Activated CD4-positive, alpha-beta T cell treated with anti-CD3 and anti-CD28 coated beads for 36 hours (primary cell): ENCODE measurements at regions not wholly inside any gene's neighbourhood (a gene's known extent, or its start where the extent isn't known, plus 50 kb on each side); places are given as distances from the start of the nearest gene placed in this dataset.

Source experiments
- ATAC-seq: fragments of 200-7000 bp; cut with Tn5 transposase; one replicate; pipeline ENCODE4 v1.10.0; 2021; ENCODE audit warnings: mild to moderate bottlenecking, moderate library complexity
- CTCF ChIA-PET: fragments of 350-600 bp; sonication (Branson Sonifier 250); formaldehyde crosslinking; loops from one replicate; lab custom pipeline; 2021; ENCODE audit warnings: antibody characterized with exemption; lab: Charles Lee
- POLR2A ChIA-PET: fragments of 350-600 bp; sonication (Branson Sonifier 250); formaldehyde crosslinking; loops from one replicate; lab custom pipeline; 2021; ENCODE audit warnings: antibody characterized with exemption, inconsistent platforms; lab: Charles Lee
- DNase-seq: peaks from one replicate; pipeline ENCODE4 v3.0.0-alpha.2; 2020
- H3K27ac Mint-ChIP-seq: one replicate; pipeline ENCODE4 v1.8.0; 2021; ENCODE audit warnings: mixed read lengths
- H3K27me3 Mint-ChIP-seq: one replicate; pipeline ENCODE4 v1.8.0; 2021; ENCODE audit warnings: mixed read lengths
- H3K36me3 Mint-ChIP-seq: one replicate; pipeline ENCODE4 v1.8.0; 2021; ENCODE audit warnings: low read depth, mixed read lengths
- H3K4me1 Mint-ChIP-seq: one replicate; pipeline ENCODE4 v1.8.0; 2021; ENCODE audit warnings: mixed read lengths
- H3K4me3 Mint-ChIP-seq: one replicate; pipeline ENCODE4 v1.8.0; 2021; ENCODE audit warnings: mild to moderate bottlenecking, moderate library complexity, mixed read lengths
- H3K9me3 Mint-ChIP-seq: one replicate; pipeline ENCODE4 v1.8.0; 2021; ENCODE audit warnings: low read depth, mixed read lengths
- intact Hi-C, 2 experiments: fragments of 100-400 bp; cut with DNase I in 1 of 2; cut with micrococcal nuclease in 1 of 2; formaldehyde crosslinking; loops; one replicate each; pipeline versions ENCODE4 v1.14.2 to v1.15.1; 2022 to 2024; cut with DNase I, micrococcal nuclease

DNA sequence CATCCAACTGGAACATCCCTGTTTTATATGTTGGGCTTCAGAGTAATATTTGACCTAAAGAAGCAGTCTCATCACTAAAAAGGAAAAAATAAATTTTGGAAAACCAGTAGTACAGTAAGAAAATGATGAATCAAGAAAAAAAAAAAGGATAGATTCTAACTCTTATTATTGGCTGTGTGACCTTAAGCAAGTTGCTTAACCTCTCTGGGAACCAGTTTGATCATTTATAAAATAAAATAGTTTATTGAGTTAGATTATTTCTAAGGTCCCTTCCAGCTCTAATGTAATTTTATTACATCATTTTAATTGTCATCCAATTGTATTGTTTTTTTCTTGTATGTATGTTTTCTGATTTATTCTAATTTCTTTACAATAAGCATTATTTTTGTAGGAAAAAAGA, 127.0 kb downstream of the PRELID2 start:
- Mint-ChIP-seq H3K36me3 (no peaks in the 10 kb centered on the region), H3K27me3 (no peaks in the 10 kb centered on the region), H3K4me1 (no peaks in the 10 kb centered on the region), H3K9me3 (no peaks in the 10 kb centered on the region), H3K4me3 (no peak overlapping the region), H3K27ac (no peak overlapping the region)
- ATAC-seq (no peak), DNase-seq (no peak)
- intact Hi-C loops = no loop called here
- ChIA-PET CTCF (interaction anchor here (0.7 to 2.1 kb wide), 5 partner anchors 9 to 422 kb away, joined by 3 to 6 read pairs (median 3); no protein-coding TSS in a partner anchor), POLR2A (no interaction called here)

GRCh38 chr5:145704724-145705123, 130.4 kb downstream of the PRELID2 start:
- no peak for ATAC-seq
- no peaks in the 10 kb centered on the region for H3K9me3 Mint-ChIP-seq

GRCh38 chr5:145703856-145704255, 131.3 kb downstream of the PRELID2 start:
- no peak overlapping the region for H3K27ac Mint-ChIP-seq
- ATAC-seq = no peak

More at GRCh38 chr5:145704724-145705123, 130.4 kb downstream of the PRELID2 start:
- intact Hi-C loops = no loop called here
- Mint-ChIP-seq H3K4me3 (no peak overlapping the region), H3K4me1 (no peaks in the 10 kb centered on the region), H3K27ac (no peak overlapping the region), H3K27me3 (no peaks in the 10 kb centered on the region), H3K36me3 (no peaks in the 10 kb centered on the region)
- ChIA-PET CTCF (interaction anchor here (0.6 to 1.9 kb wide), 4 partner anchors 109 to 1964 kb away, joined by 4 to 7 read pairs (median 4); no protein-coding TSS in a partner anchor), POLR2A (interaction anchor here (0.6 kb wide), 1 partner anchor 628 kb away, joined by 4 read pairs; no protein-coding TSS in a partner anchor)
- no peak for DNase-seq

GRCh38 chr5:145701404-145701803, 133.7 kb downstream of the PRELID2 start:
- ATAC-seq = no peak
- H3K9me3 Mint-ChIP-seq = no peaks in the 10 kb centered on the region
- ChIA-PET POLR2A (no interaction called here), CTCF (no interaction called here)
- no peaks in the 10 kb centered on the region for H3K27me3 Mint-ChIP-seq
- intact Hi-C loops = no loop called here
- DNase-seq = no peak
- no peak overlapping the region for H3K27ac Mint-ChIP-seq
- H3K4me1 Mint-ChIP-seq = no peaks in the 10 kb centered on the region
- no peaks in the 10 kb centered on the region for H3K36me3 Mint-ChIP-seq
- H3K4me3 Mint-ChIP-seq = no peak overlapping the region

More at GRCh38 chr5:145703856-145704255, 131.3 kb downstream of the PRELID2 start:
- H3K9me3 Mint-ChIP-seq = no peaks in the 10 kb centered on the region
- CTCF ChIA-PET = interaction anchor here (0.6 to 1.9 kb wide), 3 partner anchors 64 to 122 kb away, joined by 3 to 7 read pairs (median 5); no protein-coding TSS in a partner anchor
- intact Hi-C loops = no loop called here
- H3K36me3 Mint-ChIP-seq = no peaks in the 10 kb centered on the region
- POLR2A ChIA-PET = no interaction called here
- no peaks in the 10 kb centered on the region for H3K27me3 Mint-ChIP-seq
- H3K4me3 Mint-ChIP-seq = no peak overlapping the region
- no peak for DNase-seq
- H3K4me1 Mint-ChIP-seq = no peaks in the 10 kb centered on the region

- H3K36me3 Mint-ChIP-seq = no peaks in the 10 kb centered on the region
- H3K9me3 Mint-ChIP-seq = no peaks in the 10 kb centered on the region
- DNase-seq (no peak), ATAC-seq (no peak)
- CTCF ChIA-PET = interaction anchor here (0.8 to 2.5 kb wide), 2 partner anchors 9 to 20 kb away, joined by 3 to 6 read pairs; no protein-coding TSS in a partner anchor
- intact Hi-C loops = loop anchor here in 1 of 2 experiments (5.0 kb wide), 1 partner anchor 727 kb away; no protein-coding TSS in a partner anchor
- H3K27me3 Mint-ChIP-seq = no peaks in the 10 kb centered on the region
- no peaks in the 10 kb centered on the region for H3K4me1 Mint-ChIP-seq
- no peak overlapping the region for H3K4me3 Mint-ChIP-seq
- POLR2A ChIA-PET = no interaction called here
- no peak overlapping the region for H3K27ac Mint-ChIP-seq
These were observed 135.3 kb downstream of the PRELID2 start for GRCh38 chr5:145699846-145700245.

DNA sequence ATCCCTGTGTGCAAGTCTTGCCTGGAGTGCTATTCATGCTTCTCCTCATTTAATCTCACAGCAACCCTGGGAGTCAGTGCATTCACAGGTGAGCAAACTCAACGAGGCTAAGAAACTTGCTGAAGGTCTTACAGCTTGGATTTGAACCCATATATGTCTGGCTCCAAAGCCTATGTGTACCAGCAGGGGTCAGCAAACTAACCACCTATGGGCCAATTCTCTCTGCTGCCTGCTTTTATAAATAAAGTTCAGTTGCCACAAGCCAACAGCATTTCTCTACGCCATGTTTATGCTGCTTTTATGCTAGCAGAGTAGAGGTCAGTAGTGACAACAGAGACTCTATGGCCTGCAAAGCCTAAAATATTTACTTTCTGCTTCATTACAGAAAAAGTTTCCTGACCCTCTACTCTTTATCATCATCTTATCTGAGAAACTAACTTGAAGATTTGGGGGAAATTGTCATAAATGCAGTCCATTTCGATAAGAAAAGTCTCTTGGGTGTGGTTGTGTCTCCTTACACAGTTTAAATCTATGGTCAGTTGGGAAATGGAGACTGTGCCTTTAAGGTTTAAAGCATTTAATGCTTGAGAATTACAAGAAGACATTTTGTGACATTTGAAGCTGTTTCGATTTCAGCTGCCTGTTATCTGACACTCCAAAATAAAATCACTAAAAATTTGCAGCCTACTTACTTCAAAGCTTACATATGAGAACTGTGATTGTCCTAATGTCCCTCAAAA, 137.7 kb downstream of the PRELID2 start:
- Mint-ChIP-seq H3K36me3 (no peaks in the 10 kb centered on the region), H3K9me3 (no peaks in the 10 kb centered on the region), H3K4me1 (no peaks in the 10 kb centered on the region), H3K27me3 (no peaks in the 10 kb centered on the region), H3K27ac (no peak overlapping the region), H3K4me3 (no peak overlapping the region)
- ATAC-seq (no peak), DNase-seq (peak; percentile 46)
- ChIA-PET POLR2A (no interaction called here), CTCF (interaction anchor here (0.6 to 2.5 kb wide), 7 partner anchors 11 to 352 kb away, joined by 3 to 13 read pairs (median 3); no protein-coding TSS in a partner anchor)
- intact Hi-C loops = loop anchor here (1.0 to 5.0 kb wide), 3 partner anchors 128 to 730 kb away; no protein-coding TSS in a partner anchor

- Mint-ChIP-seq H3K9me3 (no peaks in the 10 kb centered on the region), H3K4me1 (peaks cover 3% of the 10 kb centered on the region), H3K27me3 (no peaks in the 10 kb centered on the region), H3K4me3 (no peak overlapping the region), H3K27ac (no peak overlapping the region), H3K36me3 (no peaks in the 10 kb centered on the region)
- DNase-seq (no peak), ATAC-seq (no peak)
- ChIA-PET POLR2A (interaction anchor here (0.6 kb wide), 1 partner anchor 595 kb away, joined by 4 read pairs; no protein-coding TSS in a partner anchor), CTCF (interaction anchor here (0.6 to 2.1 kb wide), 3 partner anchors 27 to 379 kb away, joined by 3 to 10 read pairs (median 3); no protein-coding TSS in a partner anchor)
- intact Hi-C loops = loop anchor here in 1 of 2 experiments (10.0 kb wide), 1 partner anchor 446 kb away; no protein-coding TSS in a partner anchor
These were observed 145.9 kb downstream of the PRELID2 start for GRCh38 chr5:145689235-145689634.

DNA sequence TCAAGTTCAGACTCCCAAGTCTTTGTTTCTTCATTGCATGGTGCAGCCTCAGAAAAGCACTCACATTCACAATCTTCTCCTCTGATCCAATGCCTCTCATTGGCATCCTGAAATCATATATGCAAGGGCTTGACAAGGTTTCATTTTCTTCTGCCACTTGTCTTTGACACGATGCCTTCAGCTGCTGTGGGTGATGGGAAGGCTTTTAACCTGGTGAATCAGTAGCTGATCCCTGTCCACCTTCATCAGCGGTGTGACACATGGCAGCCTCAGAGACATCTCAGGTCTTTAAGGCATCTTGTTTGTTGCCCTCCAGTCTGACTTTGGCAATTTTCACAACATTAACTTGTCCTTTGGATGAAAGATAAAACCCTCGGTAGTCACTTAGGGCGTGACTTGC, 147.2 kb downstream of the PRELID2 start:
- ChIA-PET CTCF (interaction anchor here (2.1 kb wide), 1 partner anchor 138 kb away, joined by 10 read pairs; no protein-coding TSS in a partner anchor), POLR2A (no interaction called here)
- H3K4me1 Mint-ChIP-seq = peaks cover 3% of the 10 kb centered on the region
- DNase-seq (no peak), ATAC-seq (no peak)
- intact Hi-C loops = loop anchor here in 1 of 2 experiments (10.0 kb wide), 1 partner anchor 447 kb away; no protein-coding TSS in a partner anchor
- H3K4me3 Mint-ChIP-seq = no peak overlapping the region
- H3K27me3 Mint-ChIP-seq = no peaks in the 10 kb centered on the region
- no peak overlapping the region for H3K27ac Mint-ChIP-seq
- H3K9me3 Mint-ChIP-seq = no peaks in the 10 kb centered on the region
- H3K36me3 Mint-ChIP-seq = no peaks in the 10 kb centered on the region

GRCh38 chr5:145685417-145685816, 149.7 kb downstream of the PRELID2 start:
- Mint-ChIP-seq H3K27me3 (no peaks in the 10 kb centered on the region), H3K9me3 (no peaks in the 10 kb centered on the region), H3K4me3 (no peak overlapping the region), H3K27ac (no peak overlapping the region), H3K36me3 (no peaks in the 10 kb centered on the region), H3K4me1 (peaks cover 3% of the 10 kb centered on the region)
- no peak for DNase-seq
- ChIA-PET CTCF (interaction anchor here (0.7 kb wide), 2 partner anchors 46 to 1087 kb away, joined by 3 read pairs; no protein-coding TSS in a partner anchor), POLR2A (no interaction called here)
- peak; percentile 59 for ATAC-seq
- intact Hi-C loops = loop anchor here in 1 of 2 experiments (10.0 kb wide), 1 partner anchor 449 kb away; no protein-coding TSS in a partner anchor

DNA sequence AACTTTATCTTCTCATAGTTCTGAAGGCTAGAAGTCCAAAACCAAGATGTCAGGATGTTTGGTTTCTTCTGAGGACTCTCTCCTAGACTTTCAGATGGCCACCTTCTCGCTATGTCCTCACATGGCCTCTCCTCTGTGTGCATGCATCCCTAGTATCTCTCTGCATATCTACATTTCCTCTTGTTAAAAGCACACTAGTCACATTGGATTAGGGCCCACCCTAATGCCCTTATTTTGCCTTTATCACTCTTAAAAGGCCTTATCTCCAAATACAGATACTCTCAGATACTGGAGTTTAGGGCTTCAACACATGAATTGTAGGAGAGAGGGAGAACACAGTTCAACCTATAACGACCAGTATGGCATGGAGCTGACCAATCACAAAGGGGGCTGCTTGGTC, 151.7 kb downstream of the PRELID2 start:
- POLR2A ChIA-PET = no interaction called here
- ATAC-seq (no peak), DNase-seq (no peak)
- CTCF ChIA-PET = interaction anchor here (1.0 to 1.2 kb wide), 2 partner anchors 9 to 142 kb away, joined by 3 to 6 read pairs; no protein-coding TSS in a partner anchor
- peaks cover 3% of the 10 kb centered on the region for H3K4me1 Mint-ChIP-seq
- no peaks in the 10 kb centered on the region for H3K9me3 Mint-ChIP-seq
- H3K4me3 Mint-ChIP-seq = no peak overlapping the region
- no peaks in the 10 kb centered on the region for H3K36me3 Mint-ChIP-seq
- H3K27ac Mint-ChIP-seq = no peak overlapping the region
- intact Hi-C loops = loop anchor here (5.0 to 10.0 kb wide), 3 partner anchors 369 to 1481 kb away; no protein-coding TSS in a partner anchor
- H3K27me3 Mint-ChIP-seq = no peaks in the 10 kb centered on the region

DNA sequence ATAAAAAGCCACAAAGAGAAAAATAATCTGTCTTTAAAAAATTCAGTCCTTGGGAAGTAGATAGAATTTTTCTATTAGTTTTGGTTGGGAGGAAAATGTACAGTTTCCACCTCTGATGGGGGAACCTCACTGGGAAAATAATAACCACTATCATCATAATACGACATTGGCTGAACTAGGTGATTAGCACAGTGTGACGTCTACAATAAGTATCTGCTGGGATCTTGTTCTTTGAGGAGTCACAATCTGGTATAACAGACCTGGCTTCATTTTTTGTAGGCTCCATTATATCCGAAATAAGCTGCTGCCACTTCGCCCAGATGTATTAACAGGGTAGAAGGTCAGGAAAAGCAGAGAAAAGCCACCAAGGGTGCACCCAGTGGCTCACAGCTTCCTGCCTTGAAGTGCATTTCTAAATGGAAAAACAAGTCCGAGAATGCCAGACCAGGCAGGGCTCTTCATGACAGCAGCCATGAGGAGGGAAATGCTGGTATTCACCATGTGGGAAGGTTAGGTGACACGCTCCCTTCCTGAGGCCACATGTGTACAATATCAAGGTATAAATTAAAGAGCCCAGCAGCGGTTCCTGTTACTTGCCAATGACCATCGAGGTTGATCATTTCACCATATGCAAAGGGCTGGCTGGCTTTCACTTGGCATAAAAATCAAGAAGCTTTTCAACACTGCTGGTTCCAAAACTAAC, 152.8 kb downstream of the PRELID2 start:
- ATAC-seq = no peak

More for the DNA sequence above, 152.8 kb downstream of the PRELID2 start:
- no peak overlapping the region for H3K4me3 Mint-ChIP-seq
- no peak for DNase-seq
- H3K4me1 Mint-ChIP-seq = peaks cover 3% of the 10 kb centered on the region
- POLR2A ChIA-PET = no interaction called here
- H3K27me3 Mint-ChIP-seq = no peaks in the 10 kb centered on the region
- no peaks in the 10 kb centered on the region for H3K9me3 Mint-ChIP-seq
- no peaks in the 10 kb centered on the region for H3K36me3 Mint-ChIP-seq
- H3K27ac Mint-ChIP-seq = no peak overlapping the region
- intact Hi-C loops = loop anchor here (5.0 to 10.0 kb wide), 3 partner anchors 370 to 1480 kb away; no protein-coding TSS in a partner anchor
- CTCF ChIA-PET = interaction anchor here (0.5 to 1.2 kb wide), 7 partner anchors 8 to 771 kb away, joined by 3 to 8 read pairs (median 3); no protein-coding TSS in a partner anchor
